KMS-11 (cell line): ENCODE measurements at regions not wholly inside any gene's neighbourhood (a gene's known extent, or its start where the extent isn't known, plus 50 kb on each side); places are given as distances from the start of the nearest gene placed in this dataset.

Experiments
- H2AFZ ChIP-seq: fragments of 200-600 bp; sonication (generic); 2 replicates; pipeline ENCODE4 v1.6.1; 2016; ENCODE audit warnings: antibody characterized with exemption, mixed run types, low read depth
- H3K27ac ChIP-seq: fragments of 200-600 bp; sonication (generic); 2 replicates; pipeline ENCODE4 v1.6.1; 2016; ENCODE audit warnings: mild to moderate bottlenecking, mixed run types
- H3K27me3 ChIP-seq: fragments of 200-600 bp; sonication (generic); 2 replicates; pipeline ENCODE4 v1.6.1; 2017; ENCODE audit warnings: mild to moderate bottlenecking, low read depth, mixed run types, moderate library complexity; ENCODE audit not compliant: insufficient read depth
- H3K36me3 ChIP-seq: fragments of 200-600 bp; sonication (generic); 2 replicates; pipeline ENCODE4 v1.6.1; 2017; ENCODE audit warnings: mild to moderate bottlenecking, mixed run types; ENCODE audit not compliant: insufficient read depth
- H3K4me1 ChIP-seq: fragments of 200-600 bp; sonication (generic); 2 replicates; pipeline ENCODE4 v1.6.1; 2016; ENCODE audit warnings: mild to moderate bottlenecking, low read depth, mixed run types; ENCODE audit not compliant: poor library complexity, severe bottlenecking
- H3K4me2 ChIP-seq: fragments of 200-600 bp; sonication (generic); 2 replicates; pipeline ENCODE4 v1.7.0; 2016; ENCODE audit warnings: mild to moderate bottlenecking, mixed run types
- H3K4me3 ChIP-seq: fragments of 200-600 bp; sonication (generic); IDR thresholded peaks from 2 replicates; pipeline ENCODE4 v1.6.1; 2017; ENCODE audit warnings: low read depth, low read length, mixed read lengths; ENCODE audit not compliant: insufficient read depth
- H3K79me2 ChIP-seq: fragments of 200-600 bp; sonication (generic); 2 replicates; pipeline ENCODE4 v1.6.1; 2016; ENCODE audit warnings: low read depth, mixed run types; ENCODE audit not compliant: insufficient read depth
- H3K9ac ChIP-seq: fragments of 200-600 bp; sonication (generic); 2 replicates; pipeline ENCODE4 v1.6.1; 2016; ENCODE audit warnings: mild to moderate bottlenecking, mixed run types
- H4K20me1 ChIP-seq: fragments of 200-600 bp; sonication (generic); 2 replicates; pipeline ENCODE4 v1.6.1; 2016; ENCODE audit warnings: mild to moderate bottlenecking, mixed run types; ENCODE audit not compliant: insufficient read depth
- TF ChIP-seq, protein P1 (sequence below): fragments of 200-600 bp; sonication (generic); conservative IDR thresholded peaks from 2 replicates; pipeline ENCODE4 v1.6.1; 2017; ENCODE audit warnings: low read depth, mild to moderate bottlenecking, antibody characterized with exemption, low read length, moderate library complexity, mixed read lengths

DNA sequence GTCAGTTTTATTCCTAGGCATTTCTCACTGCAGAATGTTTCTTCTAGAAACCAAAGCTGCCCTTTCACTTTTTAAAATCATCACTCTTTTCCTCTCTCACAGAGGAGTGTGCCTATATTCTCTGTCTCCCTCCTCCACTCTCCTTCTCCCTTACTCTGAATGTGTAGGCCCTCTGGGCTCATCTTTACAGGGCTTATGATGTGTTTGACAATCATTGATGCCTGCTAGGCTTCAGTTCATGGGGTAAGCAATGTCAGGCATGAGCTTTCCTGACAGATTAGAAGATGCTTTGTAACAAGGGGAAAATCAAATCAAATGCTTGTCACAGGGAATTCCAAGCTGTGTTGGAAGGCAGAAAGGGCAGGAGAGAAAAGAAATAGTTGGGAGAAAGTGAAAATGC lies 742.9 kb downstream of the SORCS3 start:
- TF ChIP-seq, protein P1, sequence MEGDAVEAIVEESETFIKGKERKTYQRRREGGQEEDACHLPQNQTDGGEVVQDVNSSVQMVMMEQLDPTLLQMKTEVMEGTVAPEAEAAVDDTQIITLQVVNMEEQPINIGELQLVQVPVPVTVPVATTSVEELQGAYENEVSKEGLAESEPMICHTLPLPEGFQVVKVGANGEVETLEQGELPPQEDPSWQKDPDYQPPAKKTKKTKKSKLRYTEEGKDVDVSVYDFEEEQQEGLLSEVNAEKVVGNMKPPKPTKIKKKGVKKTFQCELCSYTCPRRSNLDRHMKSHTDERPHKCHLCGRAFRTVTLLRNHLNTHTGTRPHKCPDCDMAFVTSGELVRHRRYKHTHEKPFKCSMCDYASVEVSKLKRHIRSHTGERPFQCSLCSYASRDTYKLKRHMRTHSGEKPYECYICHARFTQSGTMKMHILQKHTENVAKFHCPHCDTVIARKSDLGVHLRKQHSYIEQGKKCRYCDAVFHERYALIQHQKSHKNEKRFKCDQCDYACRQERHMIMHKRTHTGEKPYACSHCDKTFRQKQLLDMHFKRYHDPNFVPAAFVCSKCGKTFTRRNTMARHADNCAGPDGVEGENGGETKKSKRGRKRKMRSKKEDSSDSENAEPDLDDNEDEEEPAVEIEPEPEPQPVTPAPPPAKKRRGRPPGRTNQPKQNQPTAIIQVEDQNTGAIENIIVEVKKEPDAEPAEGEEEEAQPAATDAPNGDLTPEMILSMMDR, result no peak
- no peak overlapping the region for H2AFZ ChIP-seq
- H3K27me3 ChIP-seq, result no peaks in the 10 kb centered on the region
- H3K4me2 ChIP-seq, result no peak overlapping the region
- no peaks in the 10 kb centered on the region for H3K4me1 ChIP-seq
- no peaks in the 10 kb centered on the region for H4K20me1 ChIP-seq
- H3K9ac ChIP-seq, result no peak overlapping the region
- no peaks in the 10 kb centered on the region for H3K79me2 ChIP-seq
- no peak overlapping the region for H3K27ac ChIP-seq
- H3K4me3 ChIP-seq, result no peak overlapping the region
- H3K36me3 ChIP-seq, result no peaks in the 10 kb centered on the region

DNA sequence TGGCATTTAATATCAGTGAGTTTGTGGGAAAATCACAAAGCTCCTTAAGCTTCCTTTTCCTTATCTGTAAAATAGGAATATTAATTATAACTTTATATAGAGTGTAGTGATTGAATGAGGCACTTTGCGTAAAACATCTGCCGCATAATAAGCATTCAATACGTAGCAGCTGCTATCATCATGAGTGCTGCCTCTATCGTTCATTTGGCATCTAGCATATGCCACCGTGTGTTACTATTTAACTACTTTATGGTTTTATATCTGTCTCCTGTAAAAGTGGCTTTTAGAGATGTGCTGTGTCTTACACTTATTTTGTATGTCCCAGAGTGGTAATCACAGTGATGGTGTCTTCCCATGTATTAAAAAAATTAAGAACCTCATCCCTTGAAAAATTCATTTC lies 729.6 kb downstream of the SORCS3 start:
- Histone ChIP-seq H2AFZ (no peak overlapping the region), H3K36me3 (no peaks in the 10 kb centered on the region), H4K20me1 (no peaks in the 10 kb centered on the region), H3K4me1 (no peaks in the 10 kb centered on the region), H3K27me3 (no peaks in the 10 kb centered on the region), H3K79me2 (no peaks in the 10 kb centered on the region), H3K4me3 (no peak overlapping the region), H3K9ac (no peak overlapping the region), H3K4me2 (no peak overlapping the region), H3K27ac (no peak overlapping the region)
- TF ChIP-seq, protein P1, result no peak

DNA sequence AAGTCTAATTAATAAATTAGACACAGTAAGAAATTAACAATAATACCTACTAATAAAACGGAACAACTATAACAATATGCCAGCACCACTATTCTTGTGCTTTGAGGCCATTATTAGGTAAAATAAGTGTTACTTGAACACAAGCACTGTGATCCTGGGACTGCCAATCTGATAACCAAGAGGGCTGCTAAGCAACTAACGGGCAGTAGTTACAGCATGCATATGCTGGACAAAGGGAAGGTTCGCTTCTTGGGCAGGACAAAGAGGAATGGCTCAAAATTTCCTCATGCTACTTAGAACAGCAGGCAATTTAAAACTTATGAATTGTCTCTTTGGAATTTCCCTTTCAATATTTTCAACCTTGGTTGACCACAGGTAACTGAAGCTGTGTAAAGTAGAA lies 718.6 kb downstream of the SORCS3 start:
- H3K4me2 ChIP-seq, result no peak overlapping the region
- H3K4me1 ChIP-seq, result no peaks in the 10 kb centered on the region
- no peak overlapping the region for H3K27ac ChIP-seq
- no peaks in the 10 kb centered on the region for H4K20me1 ChIP-seq
- TF ChIP-seq, protein P1, result no peak
- no peaks in the 10 kb centered on the region for H3K36me3 ChIP-seq
- H2AFZ ChIP-seq, result no peak overlapping the region
- H3K4me3 ChIP-seq, result no peak overlapping the region
- H3K79me2 ChIP-seq, result no peaks in the 10 kb centered on the region
- no peak overlapping the region for H3K9ac ChIP-seq
- H3K27me3 ChIP-seq, result no peaks in the 10 kb centered on the region

DNA sequence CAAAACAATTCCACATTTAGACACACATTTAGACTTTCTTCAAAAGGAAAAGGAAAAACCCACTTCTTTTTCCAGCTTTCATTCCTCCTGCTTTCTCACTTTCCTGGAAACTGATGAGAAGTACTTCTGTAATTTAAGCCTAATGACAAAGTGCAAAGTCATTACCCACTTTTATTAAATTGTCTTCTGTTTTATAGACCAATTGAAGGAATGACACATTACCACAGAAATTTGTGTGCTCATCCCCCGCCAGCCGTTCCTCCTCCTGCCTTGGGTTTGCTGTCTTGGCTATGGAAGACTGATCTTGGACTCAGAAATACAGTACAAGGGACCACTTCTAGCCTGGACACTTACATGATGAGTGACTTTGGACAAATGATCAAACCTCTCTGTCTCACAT lies 717.8 kb downstream of the SORCS3 start:
- no peak overlapping the region for H3K27ac ChIP-seq
- H3K4me2 ChIP-seq, result no peak overlapping the region
- H2AFZ ChIP-seq, result no peak overlapping the region
- no peak overlapping the region for H3K4me3 ChIP-seq
- H3K27me3 ChIP-seq, result no peaks in the 10 kb centered on the region
- TF ChIP-seq, protein P1, result no peak
- no peaks in the 10 kb centered on the region for H3K36me3 ChIP-seq
- no peaks in the 10 kb centered on the region for H4K20me1 ChIP-seq
- H3K9ac ChIP-seq, result no peak overlapping the region
- H3K4me1 ChIP-seq, result no peaks in the 10 kb centered on the region
- H3K79me2 ChIP-seq, result no peaks in the 10 kb centered on the region

DNA sequence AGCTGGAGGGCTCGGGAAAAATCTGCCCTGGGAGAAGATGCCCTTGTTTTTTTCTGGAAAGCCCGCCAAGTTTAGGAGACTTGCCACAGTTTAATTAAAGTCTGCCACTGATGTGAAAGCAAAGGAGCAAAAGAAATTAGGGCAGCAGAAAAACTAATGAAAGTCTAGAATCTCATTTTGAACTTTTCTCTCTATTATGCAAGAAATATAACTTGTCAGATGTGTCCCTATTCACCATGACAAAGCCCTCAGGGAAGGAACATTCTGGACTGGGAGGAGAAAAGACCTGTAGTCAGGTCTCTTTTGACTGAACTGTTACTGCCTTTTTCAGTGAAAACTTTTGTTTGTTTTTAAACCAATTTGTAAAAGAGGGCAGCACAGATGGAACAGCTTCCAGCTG lies 715.5 kb downstream of the SORCS3 start:
- Histone ChIP-seq H3K4me1 (no peaks in the 10 kb centered on the region), H3K4me2 (no peak overlapping the region), H3K27me3 (no peaks in the 10 kb centered on the region), H3K27ac (no peak overlapping the region), H2AFZ (no peak overlapping the region), H3K79me2 (no peaks in the 10 kb centered on the region), H3K9ac (no peak overlapping the region), H3K36me3 (no peaks in the 10 kb centered on the region), H3K4me3 (no peak overlapping the region), H4K20me1 (no peaks in the 10 kb centered on the region)
- TF ChIP-seq, protein P1, result no peak
